ENCODE measurements at regions not wholly inside any gene's neighbourhood (a gene's known extent, or its start where the extent isn't known, plus 50 kb on each side); places are given as distances from the start of the nearest gene placed in this dataset.
"Not testable (repeated sequence)": the region's sequence is repeated elsewhere in the genome, so short reads cannot be mapped to it uniquely, and the experiment has no call there.

- no peak for DNase-seq (ENCODE audit: low read depth in 2 of 2)
These were observed 148.3 kb upstream of the LMCD1 start for GRCh38 chr3:8353364-8353763.

GRCh38 chr3:8355346-8355745 lies 146.3 kb upstream of the LMCD1 start:
- DNase-seq (ENCODE audit: low read depth in 2 of 2): no peak

- not testable (repeated sequence) for DNase-seq (ENCODE audit: low read depth in 2 of 2)
These were observed 145.6 kb upstream of the LMCD1 start for GRCh38 chr3:8356066-8356465.

GRCh38 chr3:8357859-8358258 lies 143.8 kb upstream of the LMCD1 start:
- no peak for DNase-seq (ENCODE audit: low read depth in 2 of 2)

- DNase-seq (ENCODE audit: low read depth in 2 of 2): no peak
These were observed 142.5 kb upstream of the LMCD1 start for GRCh38 chr3:8359133-8359532.

GRCh38 chr3:8363200-8363599 lies 138.4 kb upstream of the LMCD1 start:
- no peak for DNase-seq (ENCODE audit: low read depth in 2 of 2)

GRCh38 chr3:8365541-8365940 lies 136.1 kb upstream of the LMCD1 start:
- DNase-seq (ENCODE audit: low read depth in 2 of 2): no peak

- no peak for DNase-seq (ENCODE audit: low read depth in 2 of 2)
These were observed 135.3 kb upstream of the LMCD1 start for GRCh38 chr3:8366219-8366810.

- no peak for DNase-seq (ENCODE audit: low read depth in 2 of 2)
These were observed 133.0 kb upstream of the LMCD1 start for GRCh38 chr3:8368598-8368997.

GRCh38 chr3:8369638-8370037 lies 132.0 kb upstream of the LMCD1 start:
- DNase-seq (ENCODE audit: low read depth in 2 of 2): no peak

GRCh38 chr3:8371085-8371551 lies 130.5 kb upstream of the LMCD1 start:
- no peak for DNase-seq (ENCODE audit: low read depth in 2 of 2)

- DNase-seq (ENCODE audit: low read depth in 2 of 2): no peak
These were observed 129.6 kb upstream of the LMCD1 start for GRCh38 chr3:8371960-8372463.

GRCh38 chr3:8380904-8381704 lies 120.5 kb upstream of the LMCD1 start:
- DNase-seq (ENCODE audit: low read depth in 2 of 2): no peak

- DNase-seq (ENCODE audit: low read depth in 2 of 2): no peak
These were observed 115.6 kb upstream of the LMCD1 start for GRCh38 chr3:8385848-8386620.

GRCh38 chr3:8387571-8387970 lies 114.1 kb upstream of the LMCD1 start:
- DNase-seq (ENCODE audit: low read depth in 2 of 2): no peak

- no peak for DNase-seq (ENCODE audit: low read depth in 2 of 2)
These were observed 101.9 kb upstream of the LMCD1 start for GRCh38 chr3:8399686-8400085.

- DNase-seq (ENCODE audit: low read depth in 2 of 2): no peak
These were observed 100.7 kb upstream of the LMCD1 start for GRCh38 chr3:8400911-8401310.

- DNase-seq (ENCODE audit: low read depth in 2 of 2): no peak
These were observed 97.6 kb upstream of the LMCD1 start for GRCh38 chr3:8403996-8404395.

- DNase-seq (ENCODE audit: low read depth in 2 of 2): no peak
These were observed 96.5 kb upstream of the LMCD1 start for GRCh38 chr3:8405144-8405543.

- DNase-seq (ENCODE audit: low read depth in 2 of 2): no peak
These were observed 95.1 kb upstream of the LMCD1 start for GRCh38 chr3:8406479-8406878.

- DNase-seq (ENCODE audit: low read depth in 2 of 2): no peak
These were observed 88.2 kb upstream of the LMCD1 start for GRCh38 chr3:8413337-8413926.

- no peak for DNase-seq (ENCODE audit: low read depth in 2 of 2)
These were observed 84.7 kb upstream of the LMCD1 start for GRCh38 chr3:8416965-8417364.

All from activated CD4-positive, alpha-beta T cell treated with anti-CD3 and anti-CD28 coated beads for 24 hours (primary cell).